AG04450 (cell line): ENCODE measurements at regions not wholly inside any gene's neighbourhood (a gene's known extent, or its start where the extent isn't known, plus 50 kb on each side); places are given as distances from the start of the nearest gene placed in this dataset.

Experiments
- CTCF ChIA-PET: fragments of 300-600, 350-600 bp; formaldehyde crosslinking; extraction: SDS; loops from one replicate; lab custom pipeline; 2022; ENCODE audit warnings: antibody characterized with exemption, inconsistent platforms; lab: Charles Lee
- POLR2A ChIA-PET: fragments of 350-600 bp; formaldehyde crosslinking; extraction: SDS; loops from one replicate; lab custom pipeline; 2021; ENCODE audit warnings: antibody characterized with exemption, inconsistent platforms; lab: Yijun Ruan, JAX
- DNase-seq: peaks from one replicate; pipeline ENCODE4 v3.0.0-alpha.2; 2011; ENCODE audit warnings: low read depth, low spot score
- H3K27ac ChIP-seq: one replicate; pipeline ENCODE4 v1.5.1; 2012; ENCODE audit warnings: low read depth, low read length, control low read depth
- H3K27me3 ChIP-seq: one replicate; pipeline ENCODE4 v1.6.0; 2012; ENCODE audit warnings: low read length; ENCODE audit not compliant: control insufficient read depth, insufficient read depth
- H3K4me3 ChIP-seq: 2 replicates; pipeline ENCODE4 v1.5.1; 2011; ENCODE audit warnings: mild to moderate bottlenecking, low read depth, low read length, control low read depth
- H3K9me3 ChIP-seq: 2 replicates; pipeline ENCODE4 v1.5.1; 2012; ENCODE audit warnings: low read length; ENCODE audit not compliant: control insufficient read depth, insufficient read depth
- CTCF ChIP-seq: IDR thresholded peaks from 2 replicates; pipeline ENCODE4 v1.5.1; 2011; ENCODE audit warnings: low read depth, low read length, control low read depth, inconsistent platforms

GRCh38 chr11:44507896-44508445 is 57.5 kb upstream of the CD82 start:
- DNase-seq = no peak
- CTCF ChIA-PET = no interaction called here

GRCh38 chr11:44509296-44509695 is 56.2 kb upstream of the CD82 start:
- CTCF ChIA-PET = interaction anchor here (0.6 kb wide), 1 partner anchor 419 kb away, joined by 3 read pairs; no protein-coding TSS in a partner anchor
- DNase-seq = no peak
- peaks cover 29% of the 10 kb centered on the region for H3K27me3 ChIP-seq
- H3K27ac ChIP-seq = no peak overlapping the region
- POLR2A ChIA-PET = no interaction called here
- no peak for TF ChIP-seq CTCF
- H3K9me3 ChIP-seq = peaks cover 6% of the 10 kb centered on the region; the same call in 1 of the 2 replicates
- no peak overlapping the region for H3K4me3 ChIP-seq

More at GRCh38 chr11:44507896-44508445, 57.5 kb upstream of the CD82 start:
- no peak overlapping the region for H3K27ac ChIP-seq
- no peak for TF ChIP-seq CTCF
- H3K4me3 ChIP-seq = no peak overlapping the region
- peaks cover 6% of the 10 kb centered on the region; the same call in 1 of the 2 replicates for H3K9me3 ChIP-seq
- peaks cover 29% of the 10 kb centered on the region for H3K27me3 ChIP-seq
- POLR2A ChIA-PET = no interaction called here

GRCh38 chr11:44510372-44510771 is 55.1 kb upstream of the CD82 start:
- no peak for TF ChIP-seq CTCF
- Histone ChIP-seq H3K9me3 (peaks cover 2% of the 10 kb centered on the region; the same call in 1 of the 2 replicates), H3K27me3 (peaks cover 32% of the 10 kb centered on the region), H3K27ac (no peak overlapping the region), H3K4me3 (no peak overlapping the region)
- no peak for DNase-seq
- ChIA-PET POLR2A (no interaction called here), CTCF (no interaction called here)

GRCh38 chr11:44512818-44513217 is 52.6 kb upstream of the CD82 start:
- CTCF ChIA-PET = interaction anchor here (0.9 to 1.1 kb wide), 2 partner anchors 10 to 403 kb away, joined by 3 to 4 read pairs; no protein-coding TSS in a partner anchor
- TF ChIP-seq CTCF = no peak
- POLR2A ChIA-PET = no interaction called here
- DNase-seq = no peak
- H3K9me3 ChIP-seq = no peaks in the 10 kb centered on the region
- no peak overlapping the region for H3K27ac ChIP-seq
- H3K4me3 ChIP-seq = no peak overlapping the region
- peaks cover 26% of the 10 kb centered on the region for H3K27me3 ChIP-seq

- ChIA-PET CTCF (no interaction called here), POLR2A (no interaction called here)
- peaks cover 36% of the 10 kb centered on the region for H3K27me3 ChIP-seq
- no peak overlapping the region for H3K4me3 ChIP-seq
- no peak for TF ChIP-seq CTCF
- no peaks in the 10 kb centered on the region; the same call in 1 of the 2 replicates for H3K9me3 ChIP-seq
- DNase-seq = no peak
- no peak overlapping the region for H3K27ac ChIP-seq
Measured at GRCh38 chr11:44515048-44515447, 50.4 kb upstream of the CD82 start.
